SK-N-SH treated with all-trans-retinoic acid at 6 μM for 48 hours (cell line): ENCODE measurements at regions not wholly inside any gene's neighbourhood (a gene's known extent, or its start where the extent isn't known, plus 50 kb on each side); places are given as distances from the start of the nearest gene placed in this dataset.

Experiments used
- ATAC-seq: fragments of 200-7000 bp; cut with Tn5 transposase; 3 replicates; pipeline ENCODE4 v1.9.1; 2020; ENCODE audit warnings: mild to moderate bottlenecking, moderate library complexity
- ARNTL ChIP-seq: fragments of 450-650 bp; formaldehyde crosslinking; IDR thresholded peaks from 2 replicates; pipeline ENCODE4 v1.5.0; 2020; ENCODE audit warnings: low read depth, mild to moderate bottlenecking, moderate library complexity, borderline replicate concordance
- BACH2 ChIP-seq: fragments of 250-450 bp; sonication (Bioruptor Pico); IDR thresholded peaks from 2 replicates; pipeline ENCODE4 v1.9.0; 2021; ENCODE audit warnings: mild to moderate bottlenecking, borderline replicate concordance
- CSDC2 ChIP-seq: fragments of 250-450 bp; sonication (Bioruptor Pico); IDR thresholded peaks from 2 replicates; pipeline ENCODE4 v1.5.0; 2020; ENCODE audit warnings: mild to moderate bottlenecking, moderate library complexity
- ESRRG ChIP-seq: fragments of 250-450 bp; sonication (Bioruptor Pico); IDR thresholded peaks from 2 replicates; pipeline ENCODE4 v1.6.1; 2021; ENCODE audit warnings: mild to moderate bottlenecking
- GLIS3 ChIP-seq: fragments of 250-450 bp; sonication (Bioruptor Pico); IDR thresholded peaks from 2 replicates; pipeline ENCODE4 v1.5.0; 2020; ENCODE audit warnings: mild to moderate bottlenecking, moderate library complexity
- ISL1 ChIP-seq: fragments of 250-450 bp; sonication (Bioruptor Pico); IDR thresholded peaks from 2 replicates; pipeline ENCODE4 v2.1.2; 2022; ENCODE audit warnings: mild to moderate bottlenecking, moderate library complexity
- OSR1 ChIP-seq: fragments of 250-450 bp; sonication (Bioruptor Pico); IDR thresholded peaks from 2 replicates; pipeline ENCODE4 v1.8.0; 2022; ENCODE audit warnings: moderate library complexity, mild to moderate bottlenecking, inconsistent platforms
- PPARA ChIP-seq: fragments of 250-450 bp; sonication (Bioruptor Pico); IDR thresholded peaks from 2 replicates; pipeline ENCODE4 v1.5.0; 2020; ENCODE audit warnings: mild to moderate bottlenecking, borderline replicate concordance
- SNAI2 ChIP-seq: fragments of 250-450 bp; sonication (Bioruptor Pico); IDR thresholded peaks from 2 replicates; pipeline ENCODE4 v1.5.0; 2020; ENCODE audit warnings: mild to moderate bottlenecking, moderate library complexity
- TCF4 ChIP-seq: fragments of 250-450 bp; sonication (Bioruptor Pico); IDR thresholded peaks from 2 replicates; pipeline ENCODE4 v1.8.0; 2021; ENCODE audit warnings: mild to moderate bottlenecking, moderate library complexity, borderline replicate concordance
- TOX ChIP-seq: fragments of 250-450 bp; sonication (Bioruptor Pico); IDR thresholded peaks from 2 replicates; pipeline ENCODE4 v1.8.0; 2021; ENCODE audit warnings: mild to moderate bottlenecking, moderate library complexity, borderline replicate concordance
- ZFP3 ChIP-seq: fragments of 250-450 bp; sonication (Bioruptor Pico); IDR thresholded peaks from 2 replicates; pipeline ENCODE4 v1.5.0; 2020; ENCODE audit warnings: mild to moderate bottlenecking, moderate library complexity
- ZFP30 ChIP-seq: fragments of 450-650 bp; formaldehyde crosslinking; IDR thresholded peaks from 2 replicates; pipeline ENCODE4 v1.5.0; 2022; ENCODE audit warnings: mild to moderate bottlenecking, moderate library complexity
- ZNF565 ChIP-seq: fragments of 450-650 bp; formaldehyde crosslinking; conservative IDR thresholded peaks from 2 replicates; pipeline ENCODE4 v1.5.0; 2020; ENCODE audit warnings: low read depth, mild to moderate bottlenecking, moderate library complexity
- ZNF70 ChIP-seq: fragments of 450-650 bp; formaldehyde crosslinking; IDR thresholded peaks from 2 replicates; pipeline ENCODE4 v1.5.0; 2020; ENCODE audit warnings: mild to moderate bottlenecking, moderate library complexity
- ZNF8 ChIP-seq: fragments of 450-650 bp; formaldehyde crosslinking; IDR thresholded peaks from 2 replicates; pipeline ENCODE4 v1.5.0; 2020; ENCODE audit warnings: mild to moderate bottlenecking, moderate library complexity
- TF ChIP-seq, protein P1 (sequence below): fragments of 250-450 bp; sonication (Bioruptor Pico); IDR thresholded peaks from 2 replicates; pipeline ENCODE4 v1.8.0; 2021; ENCODE audit warnings: low read depth, mild to moderate bottlenecking, moderate library complexity, borderline replicate concordance
- TF ChIP-seq, protein P2 (sequence below): fragments of 250-450 bp; sonication (Bioruptor Pico); IDR thresholded peaks from 2 replicates; pipeline ENCODE4 v1.5.1; 2021; ENCODE audit warnings: mild to moderate bottlenecking, moderate library complexity
- TF ChIP-seq, protein P3 (sequence below): fragments of 250-450 bp; sonication (Bioruptor Pico); IDR thresholded peaks from 2 replicates; pipeline ENCODE4 v1.5.1; 2020; ENCODE audit warnings: low read depth, mild to moderate bottlenecking, moderate library complexity
- TF ChIP-seq, protein P4 (sequence below): fragments of 250-450 bp; sonication (Bioruptor Pico); IDR thresholded peaks from 2 replicates; pipeline ENCODE4 v1.5.0; 2020; ENCODE audit warnings: mild to moderate bottlenecking, moderate library complexity
- TF ChIP-seq, protein P5 (sequence below): fragments of 250-450 bp; sonication (Bioruptor Pico); IDR thresholded peaks from 2 replicates; pipeline ENCODE4 v1.8.0; 2020; ENCODE audit warnings: mild to moderate bottlenecking, moderate library complexity, borderline replicate concordance

DNA sequence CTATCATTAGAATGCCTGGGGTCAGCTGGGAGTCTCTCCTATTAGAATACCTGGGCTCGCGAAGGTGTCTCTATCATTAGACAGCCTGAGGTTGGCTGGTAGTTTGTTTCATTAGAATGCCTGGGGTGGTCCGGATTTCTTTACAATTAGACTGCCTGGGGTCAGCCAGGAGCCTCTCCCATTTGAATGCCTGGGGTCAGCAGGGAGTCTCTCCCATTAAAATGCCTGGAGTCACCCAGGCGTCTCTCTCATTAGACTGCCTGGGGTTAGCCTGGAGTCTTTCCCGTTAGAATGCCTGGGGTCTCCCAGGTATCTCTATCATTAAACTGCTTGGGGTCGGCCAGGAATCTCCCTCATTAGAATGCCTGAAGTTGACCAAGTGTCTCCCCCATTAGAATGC lies 1458.3 kb downstream of the UQCRFS1 start:
- no peak for ATAC-seq
- TF ChIP-seq ZFP30 (no peak), CSDC2 (CRISPR knock-in tag) (no peak), OSR1 (CRISPR knock-in tag) (no peak), GLIS3 (CRISPR knock-in tag) (no peak), ISL1 (no peak), ZNF70 (CRISPR knock-in tag) (no peak), BACH2 (CRISPR knock-in tag) (no peak), ARNTL (CRISPR knock-in tag) (no peak), PPARA (CRISPR knock-in tag) (no peak), ESRRG (CRISPR knock-in tag) (no peak), TCF4 (CRISPR knock-in tag) (no peak), SNAI2 (CRISPR knock-in tag) (no peak), ZNF565 (CRISPR knock-in tag) (no peak)
- TF ChIP-seq, protein P1, sequence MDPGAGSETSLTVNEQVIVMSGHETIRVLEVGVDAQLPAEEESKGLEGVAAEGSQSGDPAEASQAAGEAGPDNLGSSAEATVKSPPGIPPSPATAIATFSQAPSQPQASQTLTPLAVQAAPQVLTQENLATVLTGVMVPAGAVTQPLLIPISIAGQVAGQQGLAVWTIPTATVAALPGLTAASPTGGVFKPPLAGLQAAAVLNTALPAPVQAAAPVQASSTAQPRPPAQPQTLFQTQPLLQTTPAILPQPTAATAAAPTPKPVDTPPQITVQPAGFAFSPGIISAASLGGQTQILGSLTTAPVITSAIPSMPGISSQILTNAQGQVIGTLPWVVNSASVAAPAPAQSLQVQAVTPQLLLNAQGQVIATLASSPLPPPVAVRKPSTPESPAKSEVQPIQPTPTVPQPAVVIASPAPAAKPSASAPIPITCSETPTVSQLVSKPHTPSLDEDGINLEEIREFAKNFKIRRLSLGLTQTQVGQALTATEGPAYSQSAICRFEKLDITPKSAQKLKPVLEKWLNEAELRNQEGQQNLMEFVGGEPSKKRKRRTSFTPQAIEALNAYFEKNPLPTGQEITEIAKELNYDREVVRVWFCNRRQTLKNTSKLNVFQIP (CRISPR knock-in tag): no peak
- TF ChIP-seq, protein P2, sequence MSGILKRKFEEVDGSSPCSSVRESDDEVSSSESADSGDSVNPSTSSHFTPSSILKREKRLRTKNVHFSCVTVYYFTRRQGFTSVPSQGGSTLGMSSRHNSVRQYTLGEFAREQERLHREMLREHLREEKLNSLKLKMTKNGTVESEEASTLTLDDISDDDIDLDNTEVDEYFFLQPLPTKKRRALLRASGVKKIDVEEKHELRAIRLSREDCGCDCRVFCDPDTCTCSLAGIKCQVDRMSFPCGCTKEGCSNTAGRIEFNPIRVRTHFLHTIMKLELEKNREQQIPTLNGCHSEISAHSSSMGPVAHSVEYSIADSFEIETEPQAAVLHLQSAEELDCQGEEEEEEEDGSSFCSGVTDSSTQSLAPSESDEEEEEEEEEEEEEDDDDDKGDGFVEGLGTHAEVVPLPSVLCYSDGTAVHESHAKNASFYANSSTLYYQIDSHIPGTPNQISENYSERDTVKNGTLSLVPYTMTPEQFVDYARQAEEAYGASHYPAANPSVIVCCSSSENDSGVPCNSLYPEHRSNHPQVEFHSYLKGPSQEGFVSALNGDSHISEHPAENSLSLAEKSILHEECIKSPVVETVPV: no peak
- TF ChIP-seq, protein P3, sequence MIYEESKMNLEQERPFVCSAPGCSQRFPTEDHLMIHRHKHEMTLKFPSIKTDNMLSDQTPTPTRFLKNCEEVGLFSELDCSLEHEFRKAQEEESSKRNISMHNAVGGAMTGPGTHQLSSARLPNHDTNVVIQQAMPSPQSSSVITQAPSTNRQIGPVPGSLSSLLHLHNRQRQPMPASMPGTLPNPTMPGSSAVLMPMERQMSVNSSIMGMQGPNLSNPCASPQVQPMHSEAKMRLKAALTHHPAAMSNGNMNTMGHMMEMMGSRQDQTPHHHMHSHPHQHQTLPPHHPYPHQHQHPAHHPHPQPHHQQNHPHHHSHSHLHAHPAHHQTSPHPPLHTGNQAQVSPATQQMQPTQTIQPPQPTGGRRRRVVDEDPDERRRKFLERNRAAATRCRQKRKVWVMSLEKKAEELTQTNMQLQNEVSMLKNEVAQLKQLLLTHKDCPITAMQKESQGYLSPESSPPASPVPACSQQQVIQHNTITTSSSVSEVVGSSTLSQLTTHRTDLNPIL (CRISPR knock-in tag): no peak
- TF ChIP-seq, protein P4, sequence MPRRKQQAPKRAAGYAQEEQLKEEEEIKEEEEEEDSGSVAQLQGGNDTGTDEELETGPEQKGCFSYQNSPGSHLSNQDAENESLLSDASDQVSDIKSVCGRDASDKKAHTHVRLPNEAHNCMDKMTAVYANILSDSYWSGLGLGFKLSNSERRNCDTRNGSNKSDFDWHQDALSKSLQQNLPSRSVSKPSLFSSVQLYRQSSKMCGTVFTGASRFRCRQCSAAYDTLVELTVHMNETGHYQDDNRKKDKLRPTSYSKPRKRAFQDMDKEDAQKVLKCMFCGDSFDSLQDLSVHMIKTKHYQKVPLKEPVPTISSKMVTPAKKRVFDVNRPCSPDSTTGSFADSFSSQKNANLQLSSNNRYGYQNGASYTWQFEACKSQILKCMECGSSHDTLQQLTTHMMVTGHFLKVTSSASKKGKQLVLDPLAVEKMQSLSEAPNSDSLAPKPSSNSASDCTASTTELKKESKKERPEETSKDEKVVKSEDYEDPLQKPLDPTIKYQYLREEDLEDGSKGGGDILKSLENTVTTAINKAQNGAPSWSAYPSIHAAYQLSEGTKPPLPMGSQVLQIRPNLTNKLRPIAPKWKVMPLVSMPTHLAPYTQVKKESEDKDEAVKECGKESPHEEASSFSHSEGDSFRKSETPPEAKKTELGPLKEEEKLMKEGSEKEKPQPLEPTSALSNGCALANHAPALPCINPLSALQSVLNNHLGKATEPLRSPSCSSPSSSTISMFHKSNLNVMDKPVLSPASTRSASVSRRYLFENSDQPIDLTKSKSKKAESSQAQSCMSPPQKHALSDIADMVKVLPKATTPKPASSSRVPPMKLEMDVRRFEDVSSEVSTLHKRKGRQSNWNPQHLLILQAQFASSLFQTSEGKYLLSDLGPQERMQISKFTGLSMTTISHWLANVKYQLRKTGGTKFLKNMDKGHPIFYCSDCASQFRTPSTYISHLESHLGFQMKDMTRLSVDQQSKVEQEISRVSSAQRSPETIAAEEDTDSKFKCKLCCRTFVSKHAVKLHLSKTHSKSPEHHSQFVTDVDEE (CRISPR knock-in tag): no peak

DNA sequence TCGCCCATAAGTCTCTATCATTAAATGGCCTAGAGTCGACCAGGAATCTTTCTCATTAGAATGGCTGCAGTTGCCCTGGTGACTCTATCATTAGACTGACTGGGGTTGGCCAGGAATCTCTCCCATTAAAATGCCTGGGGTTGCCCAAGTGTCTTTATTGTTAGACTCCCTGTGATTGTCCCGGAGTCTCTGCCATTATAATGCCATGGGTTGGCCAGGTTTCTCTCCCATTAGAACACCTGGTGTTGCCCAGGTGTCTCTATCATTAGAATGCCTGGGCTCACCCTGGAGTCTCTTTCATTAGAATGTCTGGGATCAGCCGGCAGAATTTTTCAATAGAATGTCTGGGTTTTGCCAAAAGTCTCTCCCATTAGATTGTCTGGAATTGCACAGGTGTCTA lies 1459.3 kb downstream of the UQCRFS1 start:
- no peak for ATAC-seq
- no peak for TF ChIP-seq ZNF8 (CRISPR knock-in tag)
- no peak for TF ChIP-seq SNAI2 (CRISPR knock-in tag)
- TF ChIP-seq ZNF70 (CRISPR knock-in tag): no peak
- TF ChIP-seq PPARA (CRISPR knock-in tag): no peak
- TF ChIP-seq, protein P5, sequence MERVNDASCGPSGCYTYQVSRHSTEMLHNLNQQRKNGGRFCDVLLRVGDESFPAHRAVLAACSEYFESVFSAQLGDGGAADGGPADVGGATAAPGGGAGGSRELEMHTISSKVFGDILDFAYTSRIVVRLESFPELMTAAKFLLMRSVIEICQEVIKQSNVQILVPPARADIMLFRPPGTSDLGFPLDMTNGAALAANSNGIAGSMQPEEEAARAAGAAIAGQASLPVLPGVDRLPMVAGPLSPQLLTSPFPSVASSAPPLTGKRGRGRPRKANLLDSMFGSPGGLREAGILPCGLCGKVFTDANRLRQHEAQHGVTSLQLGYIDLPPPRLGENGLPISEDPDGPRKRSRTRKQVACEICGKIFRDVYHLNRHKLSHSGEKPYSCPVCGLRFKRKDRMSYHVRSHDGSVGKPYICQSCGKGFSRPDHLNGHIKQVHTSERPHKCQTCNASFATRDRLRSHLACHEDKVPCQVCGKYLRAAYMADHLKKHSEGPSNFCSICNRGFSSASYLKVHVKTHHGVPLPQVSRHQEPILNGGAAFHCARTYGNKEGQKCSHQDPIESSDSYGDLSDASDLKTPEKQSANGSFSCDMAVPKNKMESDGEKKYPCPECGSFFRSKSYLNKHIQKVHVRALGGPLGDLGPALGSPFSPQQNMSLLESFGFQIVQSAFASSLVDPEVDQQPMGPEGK: no peak
- TF ChIP-seq, protein P4 (CRISPR knock-in tag): no peak
- TF ChIP-seq TOX: no peak
- no peak for TF ChIP-seq ARNTL (CRISPR knock-in tag)
- TF ChIP-seq CSDC2 (CRISPR knock-in tag): no peak
- TF ChIP-seq ESRRG (CRISPR knock-in tag): no peak
- no peak for TF ChIP-seq ZFP3
- TF ChIP-seq OSR1 (CRISPR knock-in tag): no peak
- no peak for TF ChIP-seq ZNF565 (CRISPR knock-in tag)
- no peak for TF ChIP-seq BACH2 (CRISPR knock-in tag)
- TF ChIP-seq ZFP30: no peak
- no peak for TF ChIP-seq ISL1
